ENCODE measurements at regions not wholly inside any gene's neighbourhood (a gene's known extent, or its start where the extent isn't known, plus 50 kb on each side); places are given as distances from the start of the nearest gene placed in this dataset.

- DNase-seq, result no peak
Observed at GRCh38 chr4:35463251-35463952, 780.9 kb downstream of the ARAP2 start.

GRCh38 chr4:35464964-35465528 lies 779.3 kb downstream of the ARAP2 start:
- no peak for DNase-seq

- DNase-seq, result no peak
Observed at GRCh38 chr4:35491093-35491492, 753.2 kb downstream of the ARAP2 start.

- DNase-seq, result no peak
Observed at GRCh38 chr4:35493977-35494376, 750.3 kb downstream of the ARAP2 start.

GRCh38 chr4:35494955-35495354 lies 749.4 kb downstream of the ARAP2 start:
- no peak for DNase-seq

GRCh38 chr4:35500812-35501211 lies 743.5 kb downstream of the ARAP2 start:
- DNase-seq, result no peak

GRCh38 chr4:35503435-35503834 lies 740.9 kb downstream of the ARAP2 start:
- DNase-seq, result no peak

GRCh38 chr4:35506161-35506560 lies 738.2 kb downstream of the ARAP2 start:
- no peak for DNase-seq

- no peak for DNase-seq
Observed at GRCh38 chr4:35511851-35512250, 732.5 kb downstream of the ARAP2 start.

GRCh38 chr4:35516102-35516501 lies 728.2 kb downstream of the ARAP2 start:
- no peak for DNase-seq

- no peak for DNase-seq
Observed at GRCh38 chr4:35520059-35520458, 724.3 kb downstream of the ARAP2 start.

- no peak for DNase-seq
Observed at GRCh38 chr4:35521682-35522081, 722.6 kb downstream of the ARAP2 start.

GRCh38 chr4:35525192-35525978 lies 718.9 kb downstream of the ARAP2 start:
- DNase-seq, result no peak

GRCh38 chr4:35526456-35526855 lies 717.9 kb downstream of the ARAP2 start:
- no peak for DNase-seq

GRCh38 chr4:35534962-35535361 lies 709.4 kb downstream of the ARAP2 start:
- DNase-seq, result no peak

- DNase-seq, result no peak
Observed at GRCh38 chr4:35538807-35539206, 705.5 kb downstream of the ARAP2 start.

- DNase-seq, result no peak
Observed at GRCh38 chr4:35539404-35540055, 704.8 kb downstream of the ARAP2 start.

GRCh38 chr4:35541146-35541887 lies 703.0 kb downstream of the ARAP2 start:
- no peak for DNase-seq

GRCh38 chr4:35541888-35542213 lies 702.5 kb downstream of the ARAP2 start:
- no peak for DNase-seq

- DNase-seq, result no peak
Observed at GRCh38 chr4:35548921-35549320, 695.4 kb downstream of the ARAP2 start.

GRCh38 chr4:35556387-35556786 lies 687.9 kb downstream of the ARAP2 start:
- DNase-seq, result no peak

GRCh38 chr4:35559559-35560365 lies 684.6 kb downstream of the ARAP2 start:
- DNase-seq, result no peak
